NCI-H1048 (cell line): ENCODE measurements at regions not wholly inside any gene's neighbourhood (a gene's known extent, or its start where the extent isn't known, plus 50 kb on each side); places are given as distances from the start of the nearest gene placed in this dataset.

ENCODE experiments used
- DNase-seq: peaks from one replicate; lab custom pipeline; 2025; lab: John Stamatoyannopoulos, UW

GRCh38 chr7:12518920-12519681 is 51.4 kb upstream of the SCIN start:
- DNase-seq, result no peak

- DNase-seq, result no peak
These were observed 50.9 kb upstream of the SCIN start for GRCh38 chr7:12519682-12520009.
